Stomach (tissue), 8 donors: ENCODE measurements at regions not wholly inside any gene's neighbourhood (a gene's known extent, or its start where the extent isn't known, plus 50 kb on each side); places are given as distances from the start of the nearest gene placed in this dataset.

Experiments
- DNase-seq, 2 donors: peaks; one replicate each; pipeline versions ENCODE4 v3.0.0 to v3.0.0-alpha.2; 2013 to 2019
- H3K27ac ChIP-seq, 5 donors: fragments of 200-600 bp in 4 of 5; sonication (generic) in 4 of 5; one replicate each; pipeline ENCODE4 v1.5.1; 2013 to 2019; ENCODE audit warnings: mild to moderate bottlenecking in 1 of 5, moderate library complexity in 1 of 5
- H3K27me3 ChIP-seq, 3 donors: fragments of 200-600 bp; sonication (generic); one replicate each; pipeline ENCODE4 v1.5.1; 2017 to 2019; ENCODE audit warnings: mixed run types in 1 of 3
- H3K36me3 ChIP-seq, 4 donors: fragments of 200-600 bp; sonication (generic); 1 replicate in 3 of 4; 2 replicates in 1 of 4; pipeline ENCODE4 v1.5.1; 2016 to 2019
- H3K4me1 ChIP-seq, 4 donors: fragments of 200-600 bp; sonication (generic); one replicate each; pipeline ENCODE4 v1.5.1; 2016 to 2019
- H3K4me3 ChIP-seq, 4 donors: fragments of 200-600 bp; sonication (generic) in 3 of 4; one replicate each; pipeline ENCODE4 v1.5.1; 2016 to 2019; ENCODE audit warnings: mild to moderate bottlenecking in 1 of 4
- H3K9me3 ChIP-seq, 4 donors: fragments of 200-600 bp; sonication (generic); one replicate each; pipeline ENCODE4 v1.5.1; 2016 to 2019
- EP300 ChIP-seq: sonication (generic); formaldehyde crosslinking; IDR thresholded peaks from one replicate; pipeline ENCODE4 v1.6.1; 2017; ENCODE audit warnings: antibody characterized with exemption
- POLR2A ChIP-seq, 4 donors: fragments of 450-650 bp; IDR thresholded peaks; one replicate each; pipeline ENCODE4 v1.6.1; 2016; ENCODE audit warnings: antibody characterized with exemption in 4 of 4, control low read depth in 2 of 4, mild to moderate bottlenecking in 1 of 4, moderate library complexity in 1 of 4
- POLR2AphosphoS5 ChIP-seq, 3 donors: sonication (generic); formaldehyde crosslinking; IDR thresholded peaks; one replicate each; pipeline ENCODE4 v1.6.1; 2016; ENCODE audit warnings: antibody characterized with exemption in 3 of 3
- WGBS, 5 donors: extraction: QIAGEN DNeasy Blood & Tissue Kit in 3 of 5; methylation state at CpG; one replicate each; pipeline versions ENCODE4 v1.1.5 to v1.1.7; 2013 to 2018; 5-methylcytosine and 5-hydroxymethylcytosine counted together
- intact Hi-C: fragments of 100-400 bp; cut with DNase I; formaldehyde crosslinking; loops from one replicate; pipeline ENCODE4 v1.15.1; 2023; ENCODE audit warnings: low total_unique reads
- TF ChIP-seq, protein P1 (sequence below), 7 experiments: fragments of 450-650 bp in 4 of 7; fragments of 200-600 bp in 3 of 7; sonication (generic) in 3 of 7; IDR thresholded peaks; one replicate each; pipeline ENCODE4 v1.5.1; 2016 to 2019; ENCODE audit warnings: antibody characterized with exemption in 7 of 7, control low read depth in 2 of 7, mild to moderate bottlenecking in 1 of 7
- donor health status: healthy with polysubstance abuse.
- donor health status: Bipolar disorder and iron deficiency.
- donor health status: healthy.

DNA sequence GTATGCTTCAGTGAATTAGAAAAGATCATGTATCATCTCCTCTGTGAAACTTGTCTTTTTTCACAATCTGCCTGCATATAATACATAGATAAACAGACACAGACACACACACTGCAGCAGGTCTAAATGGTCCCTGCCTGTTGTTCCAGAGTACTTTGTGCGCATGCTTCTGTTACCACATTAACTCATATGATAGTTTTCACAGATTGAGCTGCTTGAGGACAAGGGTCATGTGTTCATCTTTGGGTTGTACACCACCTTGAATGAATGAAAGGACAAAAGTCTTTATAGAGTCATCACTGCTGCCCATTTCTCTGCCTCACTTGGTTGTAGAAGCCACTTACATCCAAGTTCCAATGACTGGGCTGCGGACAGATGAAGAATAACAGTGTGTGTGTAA lies 72.7 kb upstream of the GLS start:
- Histone ChIP-seq H3K4me3 (no peak overlapping the region), H3K27ac (no peak overlapping the region), H3K9me3 (no peaks in the 10 kb centered on the region), H3K4me1 (peaks cover 0 to 9% (median 0%) of the 10 kb centered on the region in 4 donors), H3K27me3 (no peaks in the 10 kb centered on the region), H3K36me3 (no peaks in the 10 kb centered on the region)
- TF ChIP-seq POLR2AphosphoS5 (IDR thresholded peaks at IDR 0.05) (no peak), POLR2A (IDR thresholded peaks at IDR 0.05) (no peak), EP300 (no peak)
- TF ChIP-seq, protein P1, sequence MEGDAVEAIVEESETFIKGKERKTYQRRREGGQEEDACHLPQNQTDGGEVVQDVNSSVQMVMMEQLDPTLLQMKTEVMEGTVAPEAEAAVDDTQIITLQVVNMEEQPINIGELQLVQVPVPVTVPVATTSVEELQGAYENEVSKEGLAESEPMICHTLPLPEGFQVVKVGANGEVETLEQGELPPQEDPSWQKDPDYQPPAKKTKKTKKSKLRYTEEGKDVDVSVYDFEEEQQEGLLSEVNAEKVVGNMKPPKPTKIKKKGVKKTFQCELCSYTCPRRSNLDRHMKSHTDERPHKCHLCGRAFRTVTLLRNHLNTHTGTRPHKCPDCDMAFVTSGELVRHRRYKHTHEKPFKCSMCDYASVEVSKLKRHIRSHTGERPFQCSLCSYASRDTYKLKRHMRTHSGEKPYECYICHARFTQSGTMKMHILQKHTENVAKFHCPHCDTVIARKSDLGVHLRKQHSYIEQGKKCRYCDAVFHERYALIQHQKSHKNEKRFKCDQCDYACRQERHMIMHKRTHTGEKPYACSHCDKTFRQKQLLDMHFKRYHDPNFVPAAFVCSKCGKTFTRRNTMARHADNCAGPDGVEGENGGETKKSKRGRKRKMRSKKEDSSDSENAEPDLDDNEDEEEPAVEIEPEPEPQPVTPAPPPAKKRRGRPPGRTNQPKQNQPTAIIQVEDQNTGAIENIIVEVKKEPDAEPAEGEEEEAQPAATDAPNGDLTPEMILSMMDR (IDR thresholded peaks at IDR 0.05): no peak
- DNase-seq: no peak
- WGBS, 5 donors: 96 to 100% (median 98%) methylated on average over 2 of the region's 2 CpGs
- intact Hi-C loops: no loop called here

DNA sequence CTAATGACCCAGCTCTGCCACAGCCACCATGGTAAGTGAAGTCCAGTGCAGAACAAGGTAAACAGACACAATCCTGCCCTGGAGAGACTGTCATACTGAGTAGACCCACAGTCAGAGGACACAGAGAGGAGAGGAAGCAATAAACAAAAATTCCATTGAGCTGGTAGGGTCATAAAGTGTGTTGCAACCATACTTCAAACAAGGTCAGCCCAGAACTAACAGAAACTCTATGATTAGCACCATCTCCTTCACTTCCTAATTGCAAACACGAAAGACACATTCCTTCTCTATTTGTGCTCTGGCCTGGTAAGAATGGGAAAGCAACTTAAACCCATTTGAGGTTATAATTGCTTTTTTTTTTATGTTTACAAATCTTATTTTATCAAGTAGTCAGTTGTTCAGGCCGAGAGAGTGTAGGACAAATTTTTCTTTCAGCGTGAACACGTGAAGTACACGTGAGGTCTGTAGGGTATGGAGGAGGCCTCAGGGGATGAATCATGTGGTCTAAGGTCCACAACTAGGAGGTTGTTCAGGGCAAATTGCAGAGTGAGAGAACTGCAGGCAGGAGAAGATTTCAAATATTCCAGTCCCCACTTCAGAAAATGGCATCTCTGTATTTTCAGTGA lies 71.4 kb upstream of the GLS start:
- H3K27ac ChIP-seq: no peak overlapping the region
- no peaks in the 10 kb centered on the region for H3K9me3 ChIP-seq
- TF ChIP-seq, protein P1 (IDR thresholded peaks at IDR 0.05): no peak
- peak in 1 of 2 donors; percentile 51 for DNase-seq
- H3K27me3 ChIP-seq: no peaks in the 10 kb centered on the region
- H3K4me3 ChIP-seq: no peak overlapping the region
- 71 to 81% (median 78%) methylated on average over 5 of the region's 5 CpGs for WGBS, 5 donors
- no peaks in the 10 kb centered on the region for H3K36me3 ChIP-seq
- intact Hi-C loops: no loop called here
- H3K4me1 ChIP-seq: peaks cover 0 to 5% (median 0%) of the 10 kb centered on the region in 4 donors

DNA sequence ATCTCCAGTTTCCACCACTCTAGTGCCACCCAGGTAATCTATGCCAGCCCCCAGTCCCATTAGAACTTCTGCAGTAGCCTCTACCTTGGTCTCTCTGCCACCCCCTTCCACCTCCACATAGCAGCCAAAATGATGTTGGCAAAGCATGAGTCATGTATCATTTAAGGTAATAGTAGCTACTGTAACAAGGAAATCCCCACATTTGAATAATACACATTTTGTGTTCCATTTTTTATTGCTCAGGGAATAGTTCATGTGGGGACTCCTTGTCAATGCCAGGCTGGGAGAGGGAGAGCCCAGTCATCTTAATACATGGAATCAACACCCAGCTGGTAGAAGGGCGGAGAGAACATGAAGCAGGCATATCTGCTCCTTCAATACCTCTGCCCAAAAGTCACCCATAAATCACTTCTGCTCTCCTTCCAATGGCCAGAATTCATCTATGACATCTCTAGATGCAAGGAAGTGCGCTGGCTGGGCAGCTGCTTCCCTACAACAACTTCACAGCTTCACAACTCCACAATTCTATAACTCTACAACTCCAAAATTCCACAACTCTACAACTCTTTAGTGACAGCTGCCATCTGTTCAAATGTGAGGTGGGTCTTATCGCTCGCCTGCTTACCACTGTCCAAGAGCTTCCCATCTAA lies 70.6 kb upstream of the GLS start:
- Histone ChIP-seq H3K4me3 (no peak overlapping the region), H3K27me3 (no peaks in the 10 kb centered on the region), H3K9me3 (no peaks in the 10 kb centered on the region), H3K36me3 (no peaks in the 10 kb centered on the region), H3K4me1 (no peaks in the 10 kb centered on the region), H3K27ac (no peak overlapping the region)
- intact Hi-C loops: no loop called here
- no peak for DNase-seq
- 69 to 82% (median 78%) methylated on average over 4 of the region's 4 CpGs for WGBS, 5 donors
- TF ChIP-seq POLR2AphosphoS5 (IDR thresholded peaks at IDR 0.05): no peak
- no peak for TF ChIP-seq EP300
- TF ChIP-seq POLR2A (IDR thresholded peaks at IDR 0.05): no peak

DNA sequence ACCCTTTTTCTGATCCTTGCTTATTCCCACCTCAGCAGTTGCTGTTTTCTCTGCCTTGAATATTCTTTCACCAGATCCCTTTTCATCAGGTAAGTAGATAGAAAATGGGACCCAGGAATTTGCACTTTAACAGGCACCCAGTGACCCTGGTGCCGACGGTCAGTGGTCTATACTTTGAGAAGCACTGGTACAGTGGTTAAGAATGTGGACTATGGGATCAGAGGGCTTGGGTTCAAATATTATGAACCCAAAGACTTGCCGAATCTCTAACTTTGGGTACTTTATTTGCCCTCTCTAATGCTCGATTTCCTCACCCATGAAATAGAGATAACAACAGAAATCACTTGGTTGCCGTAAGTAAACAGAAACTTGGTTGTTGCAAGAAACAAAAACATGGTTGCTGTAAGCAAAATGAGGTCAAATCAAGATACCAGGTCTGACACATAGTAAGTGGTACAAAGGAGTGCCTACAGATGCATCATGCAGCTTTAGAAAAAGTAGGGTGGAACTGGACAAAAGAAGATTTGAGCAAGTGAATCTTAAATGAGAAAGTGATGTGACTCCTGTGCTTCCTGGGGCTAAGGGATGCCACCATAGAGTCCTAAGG lies 69.5 kb upstream of the GLS start:
- TF ChIP-seq EP300 (no peak), POLR2A (IDR thresholded peaks at IDR 0.05) (no peak), POLR2AphosphoS5 (IDR thresholded peaks at IDR 0.05) (no peak)
- TF ChIP-seq, protein P1 (IDR thresholded peaks at IDR 0.05): no peak
- Histone ChIP-seq H3K9me3 (no peaks in the 10 kb centered on the region), H3K27me3 (no peaks in the 10 kb centered on the region), H3K4me3 (no peak overlapping the region), H3K36me3 (no peaks in the 10 kb centered on the region), H3K4me1 (no peaks in the 10 kb centered on the region), H3K27ac (no peak overlapping the region)
- intact Hi-C loops: no loop called here
- no peak for DNase-seq
- 71 to 94% (median 80%) methylated on average over 5 of the region's 5 CpGs for WGBS, 5 donors

DNA sequence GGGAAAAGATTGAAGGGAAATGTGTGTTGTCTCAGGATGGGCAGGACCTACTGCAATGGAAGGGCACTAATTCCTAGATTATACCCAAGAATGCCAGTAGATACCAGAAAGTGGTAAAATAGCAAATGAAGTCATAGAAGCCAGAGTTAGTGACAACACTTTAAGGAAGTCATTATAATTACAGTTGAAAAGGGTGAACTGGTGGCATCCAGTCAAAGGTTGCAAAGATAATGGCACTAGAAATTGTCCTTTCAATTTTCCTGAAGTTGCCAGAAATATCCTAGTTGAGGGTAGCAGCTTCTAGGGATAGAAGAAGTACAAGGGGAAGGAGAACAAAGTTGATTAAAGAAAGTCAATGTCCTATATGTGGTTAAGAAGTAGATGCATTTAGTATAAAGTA lies 68.8 kb upstream of the GLS start:
- H3K27ac ChIP-seq: no peak overlapping the region
- no peaks in the 10 kb centered on the region for H3K4me1 ChIP-seq
- H3K27me3 ChIP-seq: no peaks in the 10 kb centered on the region
- no peaks in the 10 kb centered on the region for H3K9me3 ChIP-seq
- H3K36me3 ChIP-seq: no peaks in the 10 kb centered on the region
- no peak for DNase-seq
- TF ChIP-seq, protein P1 (IDR thresholded peaks at IDR 0.05): no peak
- TF ChIP-seq EP300 (no peak), POLR2A (IDR thresholded peaks at IDR 0.05) (no peak)
- intact Hi-C loops: no loop called here
- no peak overlapping the region for H3K4me3 ChIP-seq
